GM04503 (cell line): ENCODE measurements at regions not wholly inside any gene's neighbourhood (a gene's known extent, or its start where the extent isn't known, plus 50 kb on each side); places are given as distances from the start of the nearest gene placed in this dataset.

Experiments
- DNase-seq: peaks from one replicate; pipeline ENCODE4 v3.0.0-alpha.2; 2012; ENCODE audit warnings: low read depth

GRCh38 chr12:92359581-92360209 is 214.0 kb upstream of the BTG1 start:
- DNase-seq, result no peak

- no peak for DNase-seq
These were observed 212.1 kb upstream of the BTG1 start for GRCh38 chr12:92357584-92358261.

- DNase-seq, result no peak
These were observed 210.8 kb upstream of the BTG1 start for GRCh38 chr12:92356425-92356824.

- DNase-seq, result no peak
These were observed 204.0 kb upstream of the BTG1 start for GRCh38 chr12:92349635-92350034.

- no peak for DNase-seq
These were observed 196.9 kb upstream of the BTG1 start for GRCh38 chr12:92342574-92342973.

GRCh38 chr12:92341065-92341668 is 195.5 kb upstream of the BTG1 start:
- DNase-seq, result no peak

- DNase-seq, result no peak
These were observed 194.9 kb upstream of the BTG1 start for GRCh38 chr12:92340441-92341064.

GRCh38 chr12:92340003-92340402 is 194.4 kb upstream of the BTG1 start:
- no peak for DNase-seq

- DNase-seq, result no peak
These were observed 193.7 kb upstream of the BTG1 start for GRCh38 chr12:92339198-92339821.

GRCh38 chr12:92338671-92339070 is 193.0 kb upstream of the BTG1 start:
- no peak for DNase-seq

- DNase-seq, result no peak
These were observed 192.5 kb upstream of the BTG1 start for GRCh38 chr12:92338102-92338501.

GRCh38 chr12:92337128-92337527 is 191.5 kb upstream of the BTG1 start:
- no peak for DNase-seq

GRCh38 chr12:92336641-92337040 is 191.0 kb upstream of the BTG1 start:
- no peak for DNase-seq

GRCh38 chr12:92335831-92336230 is 190.2 kb upstream of the BTG1 start:
- no peak for DNase-seq

GRCh38 chr12:92334552-92334951 is 188.9 kb upstream of the BTG1 start:
- DNase-seq, result no peak

GRCh38 chr12:92332552-92332951 is 186.9 kb upstream of the BTG1 start:
- no peak for DNase-seq

GRCh38 chr12:92331383-92331782 is 185.7 kb upstream of the BTG1 start:
- DNase-seq, result no peak

- DNase-seq, result no peak
These were observed 185.0 kb upstream of the BTG1 start for GRCh38 chr12:92330654-92331053.

- DNase-seq, result no peak
These were observed 181.2 kb upstream of the BTG1 start for GRCh38 chr12:92326877-92327276.

- no peak for DNase-seq
These were observed 179.3 kb upstream of the BTG1 start for GRCh38 chr12:92324849-92325500.

GRCh38 chr12:92312463-92312964 is 166.9 kb upstream of the BTG1 start:
- no peak for DNase-seq
